ENCODE measurements at regions not wholly inside any gene's neighbourhood (a gene's known extent, or its start where the extent isn't known, plus 50 kb on each side); places are given as distances from the start of the nearest gene placed in this dataset.

DNA sequence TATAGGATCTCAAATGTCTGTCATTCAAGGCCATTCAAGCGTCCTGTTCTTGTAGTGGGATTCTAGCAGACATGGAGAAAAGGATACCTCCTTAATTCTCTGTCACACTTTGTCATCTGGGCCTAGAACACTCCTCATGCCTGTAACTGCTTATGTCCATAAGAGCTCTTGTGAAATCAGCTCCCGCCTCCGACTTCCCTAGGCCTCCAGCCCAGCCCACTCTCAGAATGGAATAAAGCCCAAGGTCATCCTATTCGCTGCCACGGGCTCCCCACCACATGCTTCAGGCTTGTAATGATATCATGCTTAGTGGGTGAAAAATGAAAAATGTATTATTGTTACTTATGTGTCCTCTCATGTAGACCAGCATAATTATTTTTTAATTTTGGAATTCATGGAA, 632.5 kb downstream of the ISL1 start:
- Histone ChIP-seq H3K23ac (ENCODE audit: insufficient read length) (no peak overlapping the region), H3K79me2 (ENCODE audit: control insufficient read depth in 1 of 2, insufficient read depth in 2 of 2, low read length in 2 of 2) (no peaks in the 10 kb centered on the region), H4K20me1 (replicated peaks in 1 of 2; ENCODE audit: control insufficient read depth in 1 of 2, insufficient read depth in 2 of 2, low read length in 2 of 2) (no peaks in the 10 kb centered on the region), H3K9ac (replicated peaks in 1 of 4; ENCODE audit: extremely low read depth in 1 of 4, low read depth in 3 of 4, low read length in 3 of 4) (no peak overlapping the region), H3K9me3 (ENCODE audit: insufficient read depth in 2 of 2, low read depth in 1 of 2, low read length in 1 of 2) (no peaks in the 10 kb centered on the region), H3K27ac (ENCODE audit: low read depth, low read length) (no peak overlapping the region), H2BK120ac (replicated peaks; ENCODE audit: low read depth, low read length) (no peak overlapping the region), H2BK5ac (ENCODE audit: low read depth, low read length) (no peak overlapping the region), H3K4me3 (ENCODE audit: extremely low read depth in 1 of 4, insufficient read depth in 2 of 4, low read depth in 3 of 4, low read length in 4 of 4) (no peak overlapping the region), H4K5ac (ENCODE audit: insufficient read length, low read depth, low read length) (no peak overlapping the region), H2BK15ac (ENCODE audit: low read length) (no peak overlapping the region), H2BK12ac (ENCODE audit: low read depth, low read length) (no peak overlapping the region), H2BK20ac (ENCODE audit: low read length) (no peak overlapping the region), H4K91ac (replicated peaks; ENCODE audit: insufficient read length, low read length) (no peak overlapping the region), H2AFZ (ENCODE audit: low read length) (no peak overlapping the region), H3K4me1 (replicated peaks in 1 of 4; ENCODE audit: control insufficient read depth in 3 of 4, insufficient read depth in 4 of 4, low read length in 3 of 4) (peaks cover 0 to 4% (median 3%) of the 10 kb centered on the region in 4 experiments; a peak in 4 of 7 replicates), H3K18ac (ENCODE audit: extremely low read depth, low read length) (no peak overlapping the region), H3K4me2 (ENCODE audit: insufficient read depth in 1 of 2, low read depth in 2 of 2, low read length in 2 of 2) (no peak overlapping the region), H3K36me3 (ENCODE audit: control insufficient read depth in 2 of 4, insufficient read depth in 4 of 4, low read length in 3 of 4) (no peaks in the 10 kb centered on the region), H4K8ac (ENCODE audit: extremely low read depth, insufficient read depth, low read length) (no peak overlapping the region), H3K27me3 (replicated peaks in 1 of 4; ENCODE audit: control insufficient read depth in 3 of 4, extremely low read depth in 1 of 4, insufficient read depth in 3 of 4, low read length in 3 of 4) (no peaks in the 10 kb centered on the region), H3K23me2 (ENCODE audit: low read depth, low read length) (no peaks in the 10 kb centered on the region), H3K4ac (replicated peaks; ENCODE audit: insufficient read length, low read depth, low read length) (no peak overlapping the region), H3K56ac (replicated peaks; ENCODE audit: insufficient read length, low read depth, low read length) (no peak overlapping the region), H3K79me1 (ENCODE audit: low read depth, low read length) (no peaks in the 10 kb centered on the region), H3K14ac (ENCODE audit: insufficient read length) (no peak overlapping the region), H2AK5ac (ENCODE audit: low read depth, low read length) (no peak overlapping the region)
- WGBS, 2 experiments (ENCODE audit: extremely low coverage in 1 of 2, insufficient coverage in 1 of 2, insufficient read length in 1 of 2, insufficient replicate concordance in 2 of 2, low coverage in 1 of 2, low lambda C conversion rate in 2 of 2, missing lambda C conversion rate in 1 of 2): 89% methylated on average over 5 of the region's 5 CpGs; no CpG with 5 or more reads in 1 of the 2 experiments
- FAIRE-seq: no peak
- DNase-seq (ENCODE audit: low read depth in 1 of 2, low spot score in 2 of 2): no peak
- ChIA-PET CTCF (ENCODE audit: partially characterized antibody) (interaction anchor here (1.4 kb wide), 1 partner anchor 1052 kb away, joined by 5 read pairs; no protein-coding TSS in a partner anchor), POLR2A (ENCODE audit: partially characterized antibody) (no interaction called here)
- TF ChIP-seq POLR2A (IDR thresholded peaks at IDR 0.05; ENCODE audit: control extremely low read depth in 1 of 2, low read depth in 2 of 2, low read length in 2 of 2) (no peak), NANOG (IDR thresholded peaks at IDR 0.05; ENCODE audit: insufficient read depth, low read depth, low read length, poor library complexity, severe bottlenecking) (no peak), MAFK (IDR thresholded peaks at IDR 0.05; ENCODE audit: low read depth, low read length) (no peak)
